ENCODE measurements at regions not wholly inside any gene's neighbourhood (a gene's known extent, or its start where the extent isn't known, plus 50 kb on each side); places are given as distances from the start of the nearest gene placed in this dataset.

DNA sequence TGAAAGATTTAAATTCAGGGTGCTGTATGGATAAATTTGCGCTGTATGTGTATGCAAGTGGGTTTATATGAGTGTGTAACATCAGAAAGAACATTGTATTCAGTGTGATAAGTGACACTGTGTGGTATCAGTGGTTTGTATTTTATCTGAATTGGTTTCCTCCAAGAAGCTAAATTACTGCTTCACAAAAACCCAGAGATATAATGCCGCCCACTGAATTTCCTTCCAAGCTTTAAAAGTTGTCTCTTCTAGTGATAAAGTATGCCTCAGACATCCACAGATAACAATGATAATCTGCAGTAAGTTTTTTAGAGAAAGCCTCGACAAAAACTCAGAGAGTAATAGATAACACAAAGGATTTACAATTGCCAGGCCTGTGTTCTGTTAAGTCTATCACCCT lies 710.6 kb upstream of the HS3ST1 start:
- no peak overlapping the region for H3K27ac ChIP-seq (ENCODE audit: poor library complexity, severe bottlenecking)
- no peaks in the 10 kb centered on the region for H3K36me3 ChIP-seq (ENCODE audit: low read depth)
- TF ChIP-seq, protein P1, sequence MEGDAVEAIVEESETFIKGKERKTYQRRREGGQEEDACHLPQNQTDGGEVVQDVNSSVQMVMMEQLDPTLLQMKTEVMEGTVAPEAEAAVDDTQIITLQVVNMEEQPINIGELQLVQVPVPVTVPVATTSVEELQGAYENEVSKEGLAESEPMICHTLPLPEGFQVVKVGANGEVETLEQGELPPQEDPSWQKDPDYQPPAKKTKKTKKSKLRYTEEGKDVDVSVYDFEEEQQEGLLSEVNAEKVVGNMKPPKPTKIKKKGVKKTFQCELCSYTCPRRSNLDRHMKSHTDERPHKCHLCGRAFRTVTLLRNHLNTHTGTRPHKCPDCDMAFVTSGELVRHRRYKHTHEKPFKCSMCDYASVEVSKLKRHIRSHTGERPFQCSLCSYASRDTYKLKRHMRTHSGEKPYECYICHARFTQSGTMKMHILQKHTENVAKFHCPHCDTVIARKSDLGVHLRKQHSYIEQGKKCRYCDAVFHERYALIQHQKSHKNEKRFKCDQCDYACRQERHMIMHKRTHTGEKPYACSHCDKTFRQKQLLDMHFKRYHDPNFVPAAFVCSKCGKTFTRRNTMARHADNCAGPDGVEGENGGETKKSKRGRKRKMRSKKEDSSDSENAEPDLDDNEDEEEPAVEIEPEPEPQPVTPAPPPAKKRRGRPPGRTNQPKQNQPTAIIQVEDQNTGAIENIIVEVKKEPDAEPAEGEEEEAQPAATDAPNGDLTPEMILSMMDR (IDR thresholded peaks at IDR 0.05; ENCODE audit: poor library complexity, severe bottlenecking), result no peak
- ATAC-seq (ENCODE audit: low read depth) (no peak), DNase-seq (ENCODE audit: low spot score) (no peak)
- no peak overlapping the region for H3K4me3 ChIP-seq (ENCODE audit: severe bottlenecking)
- H3K4me1 ChIP-seq (ENCODE audit: insufficient read depth, poor library complexity, severe bottlenecking), result no peaks in the 10 kb centered on the region
- no peaks in the 10 kb centered on the region for H3K9me3 ChIP-seq (ENCODE audit: severe bottlenecking)
- no peaks in the 10 kb centered on the region for H3K27me3 ChIP-seq (ENCODE audit: insufficient read depth, poor library complexity, severe bottlenecking)

DNA sequence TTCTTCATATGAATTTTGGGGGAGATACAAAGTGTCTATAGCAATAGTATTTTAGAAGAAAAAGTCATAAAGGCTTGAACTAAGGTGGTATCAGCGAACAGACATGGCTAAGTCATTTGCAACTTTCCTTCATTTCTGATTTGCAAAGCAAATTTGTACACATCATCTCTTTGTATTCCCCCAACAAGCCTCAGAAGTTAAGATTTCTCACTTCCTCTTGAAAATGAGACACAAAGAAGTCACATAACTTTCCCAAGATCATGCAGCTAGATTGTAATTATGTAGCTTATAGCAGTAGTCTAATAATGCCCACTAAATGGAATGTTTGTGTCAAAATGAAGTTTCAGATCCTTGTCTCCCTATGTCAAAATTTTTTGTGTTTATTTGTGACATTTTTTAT lies 709.8 kb upstream of the HS3ST1 start:
- Histone ChIP-seq H3K9me3 (ENCODE audit: severe bottlenecking) (peaks cover 5% of the 10 kb centered on the region), H3K27ac (ENCODE audit: poor library complexity, severe bottlenecking) (no peak overlapping the region), H3K36me3 (ENCODE audit: low read depth) (no peaks in the 10 kb centered on the region), H3K4me3 (ENCODE audit: severe bottlenecking) (no peak overlapping the region), H3K4me1 (ENCODE audit: insufficient read depth, poor library complexity, severe bottlenecking) (no peaks in the 10 kb centered on the region), H3K27me3 (ENCODE audit: insufficient read depth, poor library complexity, severe bottlenecking) (no peaks in the 10 kb centered on the region)
- ATAC-seq (ENCODE audit: low read depth) (no peak), DNase-seq (ENCODE audit: low spot score) (no peak)
- TF ChIP-seq, protein P1 (IDR thresholded peaks at IDR 0.05; ENCODE audit: poor library complexity, severe bottlenecking), result no peak

DNA sequence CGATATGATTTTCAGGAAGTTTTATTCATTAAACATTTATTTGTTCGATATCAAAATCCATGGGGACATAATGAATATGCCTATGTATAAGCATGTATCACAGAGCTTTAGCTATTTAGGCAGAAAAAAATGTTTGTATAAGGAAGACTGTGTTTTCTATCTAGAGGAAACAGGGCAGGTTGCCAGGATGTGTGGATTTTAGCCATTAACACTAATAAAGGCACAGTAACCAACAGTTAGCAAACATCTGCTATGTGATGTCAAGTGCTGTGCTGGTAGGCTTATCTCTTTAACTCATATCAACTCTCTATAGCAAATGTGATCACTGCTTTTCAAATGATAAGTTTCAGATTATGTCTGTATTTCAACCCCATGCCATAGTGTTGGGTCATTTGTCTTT lies 708.9 kb upstream of the HS3ST1 start:
- no peak overlapping the region for H3K27ac ChIP-seq (ENCODE audit: poor library complexity, severe bottlenecking)
- no peaks in the 10 kb centered on the region for H3K4me1 ChIP-seq (ENCODE audit: insufficient read depth, poor library complexity, severe bottlenecking)
- H3K36me3 ChIP-seq (ENCODE audit: low read depth), result no peaks in the 10 kb centered on the region
- peaks cover 5% of the 10 kb centered on the region for H3K9me3 ChIP-seq (ENCODE audit: severe bottlenecking)
- ATAC-seq (ENCODE audit: low read depth), result no peak
- TF ChIP-seq, protein P1 (IDR thresholded peaks at IDR 0.05; ENCODE audit: poor library complexity, severe bottlenecking), result no peak
- no peak for DNase-seq (ENCODE audit: low spot score)
- no peak overlapping the region for H3K4me3 ChIP-seq (ENCODE audit: severe bottlenecking)
- no peaks in the 10 kb centered on the region for H3K27me3 ChIP-seq (ENCODE audit: insufficient read depth, poor library complexity, severe bottlenecking)

DNA sequence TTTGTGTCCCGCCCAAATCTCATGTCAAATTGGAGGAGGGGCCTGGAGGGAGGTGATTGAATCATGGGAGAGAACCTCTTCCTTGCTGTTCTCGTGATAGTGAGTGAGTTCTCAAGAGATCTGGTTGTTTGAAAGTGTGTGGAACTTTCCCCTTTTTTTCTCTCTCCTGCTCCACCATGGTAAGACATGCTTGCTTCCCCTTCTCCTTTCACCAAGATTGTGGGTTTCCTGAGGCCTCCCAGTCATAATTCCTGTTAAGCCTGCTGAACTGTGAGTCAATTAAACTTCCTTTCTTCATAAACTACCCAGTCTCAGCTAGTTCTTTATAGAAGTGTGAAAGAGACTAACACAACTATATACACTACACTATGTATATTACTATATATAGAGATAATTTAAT lies 697.8 kb upstream of the HS3ST1 start:
- Histone ChIP-seq H3K27me3 (ENCODE audit: insufficient read depth, poor library complexity, severe bottlenecking) (no peaks in the 10 kb centered on the region), H3K4me3 (ENCODE audit: severe bottlenecking) (no peak overlapping the region), H3K36me3 (ENCODE audit: low read depth) (no peaks in the 10 kb centered on the region), H3K27ac (ENCODE audit: poor library complexity, severe bottlenecking) (no peak overlapping the region), H3K4me1 (ENCODE audit: insufficient read depth, poor library complexity, severe bottlenecking) (no peaks in the 10 kb centered on the region), H3K9me3 (ENCODE audit: severe bottlenecking) (peaks cover 1% of the 10 kb centered on the region)
- ATAC-seq (ENCODE audit: low read depth) (no peak), DNase-seq (ENCODE audit: low spot score) (no peak)
- TF ChIP-seq, protein P1 (IDR thresholded peaks at IDR 0.05; ENCODE audit: poor library complexity, severe bottlenecking), result no peak

DNA sequence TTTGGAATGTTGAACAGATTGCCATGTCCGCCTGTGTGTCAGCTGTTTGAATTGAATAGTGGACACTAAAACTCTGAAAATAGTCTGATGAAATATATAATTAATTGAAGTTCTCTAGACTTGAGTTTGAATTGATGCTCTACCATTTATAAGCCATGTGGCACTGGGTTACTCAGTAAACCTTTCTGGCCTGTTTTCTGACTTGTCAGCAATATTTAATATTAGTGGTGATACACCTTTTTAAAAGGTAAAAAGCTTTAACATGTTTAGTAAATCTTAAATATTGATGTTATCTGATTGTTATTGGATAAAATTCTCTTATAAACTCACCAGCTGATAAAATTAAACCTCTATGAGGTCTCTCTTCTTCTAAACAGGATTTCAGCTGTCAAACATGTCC lies 695.4 kb upstream of the HS3ST1 start:
- DNase-seq (ENCODE audit: low spot score), result no peak
- Histone ChIP-seq H3K27ac (ENCODE audit: poor library complexity, severe bottlenecking) (no peak overlapping the region), H3K27me3 (ENCODE audit: insufficient read depth, poor library complexity, severe bottlenecking) (no peaks in the 10 kb centered on the region), H3K9me3 (ENCODE audit: severe bottlenecking) (no peaks in the 10 kb centered on the region), H3K36me3 (ENCODE audit: low read depth) (no peaks in the 10 kb centered on the region), H3K4me1 (ENCODE audit: insufficient read depth, poor library complexity, severe bottlenecking) (no peaks in the 10 kb centered on the region), H3K4me3 (ENCODE audit: severe bottlenecking) (no peak overlapping the region)
- TF ChIP-seq, protein P1 (IDR thresholded peaks at IDR 0.05; ENCODE audit: poor library complexity, severe bottlenecking), result no peak
- no peak for ATAC-seq (ENCODE audit: low read depth)

Measured in RWPE2 (cell line).